ENCODE measurements at regions not wholly inside any gene's neighbourhood (a gene's known extent, or its start where the extent isn't known, plus 50 kb on each side); places are given as distances from the start of the nearest gene placed in this dataset.
A peak's percentile ranks its signal among the peaks of the same experiment; 100 is the strongest.

- H3K27me3 ChIP-seq: no peaks in the 10 kb centered on the region
- no peaks in the 10 kb centered on the region for H3K36me3 ChIP-seq
- no peak overlapping the region for H3K4me3 ChIP-seq
- intact Hi-C loops (cut with DNase I; ENCODE audit: low total_unique reads): no loop called here
- no peak for DNase-seq
- WGBS, 5 donors: 42 to 56% (median 53%) methylated on average over 4 of the region's 4 CpGs
- no peaks in the 10 kb centered on the region for H3K4me1 ChIP-seq
- TF ChIP-seq EP300 (IDR thresholded peaks at IDR 0.05) (no peak), POLR2A (IDR thresholded peaks at IDR 0.05) (no peak), POLR2AphosphoS5 (IDR thresholded peaks at IDR 0.05) (no peak), CTCF (IDR thresholded peaks at IDR 0.05) (no peak)
- H3K9me3 ChIP-seq: no peaks in the 10 kb centered on the region
- H3K27ac ChIP-seq: peak overlapping the region in 4 of 5 donors; percentile 18 to 34 (median 30)
Observed at GRCh38 chr2:217383620-217384019, 523.8 kb upstream of the TNP1 start.

GRCh38 chr2:217382794-217383193 is 522.9 kb upstream of the TNP1 start:
- Histone ChIP-seq H3K36me3 (no peaks in the 10 kb centered on the region), H3K4me3 (no peak overlapping the region), H3K27me3 (no peaks in the 10 kb centered on the region), H3K9me3 (no peaks in the 10 kb centered on the region), H3K4me1 (no peaks in the 10 kb centered on the region), H3K27ac (no peak overlapping the region)
- WGBS, 5 donors: 61 to 77% (median 69%) methylated on average over 5 of the region's 5 CpGs
- TF ChIP-seq CTCF (IDR thresholded peaks at IDR 0.05): no peak
- TF ChIP-seq POLR2A (IDR thresholded peaks at IDR 0.05): no peak
- no peak for TF ChIP-seq EP300 (IDR thresholded peaks at IDR 0.05)
- no peak for TF ChIP-seq POLR2AphosphoS5 (IDR thresholded peaks at IDR 0.05)
- DNase-seq: no peak
- intact Hi-C loops (cut with DNase I; ENCODE audit: low total_unique reads): no loop called here

GRCh38 chr2:217379807-217380206 is 519.9 kb upstream of the TNP1 start:
- H3K9me3 ChIP-seq: no peaks in the 10 kb centered on the region
- DNase-seq: no peak
- H3K36me3 ChIP-seq: no peaks in the 10 kb centered on the region
- intact Hi-C loops (cut with DNase I; ENCODE audit: low total_unique reads): no loop called here
- H3K4me1 ChIP-seq: no peaks in the 10 kb centered on the region
- H3K4me3 ChIP-seq: no peak overlapping the region
- TF ChIP-seq POLR2AphosphoS5 (IDR thresholded peaks at IDR 0.05) (no peak), EP300 (IDR thresholded peaks at IDR 0.05) (no peak), CTCF (IDR thresholded peaks at IDR 0.05) (no peak), POLR2A (IDR thresholded peaks at IDR 0.05) (no peak)
- no peaks in the 10 kb centered on the region for H3K27me3 ChIP-seq
- 82 to 94% (median 89%) methylated on average over 6 of the region's 6 CpGs for WGBS, 5 donors
- no peak overlapping the region for H3K27ac ChIP-seq

GRCh38 chr2:217372794-217373193 is 512.9 kb upstream of the TNP1 start:
- Histone ChIP-seq H3K4me1 (no peaks in the 10 kb centered on the region), H3K36me3 (no peaks in the 10 kb centered on the region), H3K9me3 (no peaks in the 10 kb centered on the region), H3K27ac (peak overlapping the region in 2 of 5 donors; percentile 29 to 63), H3K27me3 (no peaks in the 10 kb centered on the region), H3K4me3 (no peak overlapping the region)
- intact Hi-C loops (cut with DNase I; ENCODE audit: low total_unique reads): no loop called here
- 83 to 95% (median 89%) methylated on average over 2 of the region's 2 CpGs for WGBS, 5 donors
- TF ChIP-seq EP300 (IDR thresholded peaks at IDR 0.05) (no peak), POLR2AphosphoS5 (IDR thresholded peaks at IDR 0.05) (no peak), POLR2A (IDR thresholded peaks at IDR 0.05) (no peak), CTCF (IDR thresholded peaks at IDR 0.05) (no peak)
- DNase-seq: no peak
